ENCODE measurements at regions not wholly inside any gene's neighbourhood (a gene's known extent, or its start where the extent isn't known, plus 50 kb on each side); places are given as distances from the start of the nearest gene placed in this dataset.

DNA sequence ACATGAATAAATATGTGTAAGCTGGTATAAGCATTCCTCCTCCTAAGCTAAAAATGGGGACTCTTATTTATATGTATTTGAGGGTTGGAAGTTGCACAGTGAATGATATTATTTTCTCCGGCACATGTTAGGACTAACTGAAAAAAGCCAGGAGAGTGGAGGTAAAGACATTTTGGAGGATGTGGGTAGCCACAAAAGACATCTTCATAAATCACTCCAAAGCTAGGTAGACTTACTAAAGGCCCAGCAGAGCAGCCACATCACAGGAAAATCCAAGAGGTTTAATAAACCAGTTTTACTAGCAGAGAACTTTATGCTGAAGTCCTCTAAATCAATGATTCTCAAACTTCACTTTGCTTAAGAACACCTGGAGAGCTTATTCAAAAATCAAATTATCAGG is 424.7 kb downstream of the KCTD12 start:
- no peak for DNase-seq
- Histone ChIP-seq H3K4me2 (ENCODE audit: unreplicated experiment) (no peak overlapping the region), H3F3A (ENCODE audit: insufficient read depth) (no peaks in the 10 kb centered on the region), H3K4me3 (no peak overlapping the region), H4K20me1 (ENCODE audit: insufficient read depth) (no peaks in the 10 kb centered on the region), H3K27me3 (replicated peaks; ENCODE audit: insufficient read depth) (peaks cover 23% of the 10 kb centered on the region), H3K9me2 (ENCODE audit: insufficient read depth) (no peaks in the 10 kb centered on the region), H3K79me2 (ENCODE audit: insufficient read depth) (no peaks in the 10 kb centered on the region), H3K9me3 (ENCODE audit: low read depth) (no peaks in the 10 kb centered on the region), H3K4me1 (ENCODE audit: insufficient read depth) (no peaks in the 10 kb centered on the region), H2AFZ (no peak overlapping the region), H3K36me3 (ENCODE audit: low read depth) (no peaks in the 10 kb centered on the region), H3K27ac (no peak overlapping the region), H3K9ac (no peak overlapping the region)
- 68 to 81% methylated on average over 1 of the region's 1 CpG for WGBS, 2 experiments (ENCODE audit: low coverage in 1 of 2, low lambda C conversion rate in 2 of 2, missing lambda C conversion rate in 2 of 2)
- TF ChIP-seq EZH2phosphoT487 (IDR thresholded peaks at IDR 0.05; ENCODE audit: insufficient read depth, low read depth), result no peak
- no peak for TF ChIP-seq EZH2 (IDR thresholded peaks at IDR 0.05; ENCODE audit: insufficient read depth, poor library complexity, severe bottlenecking)
- in situ Hi-C loops (cut with MboI), result no loop called here

DNA sequence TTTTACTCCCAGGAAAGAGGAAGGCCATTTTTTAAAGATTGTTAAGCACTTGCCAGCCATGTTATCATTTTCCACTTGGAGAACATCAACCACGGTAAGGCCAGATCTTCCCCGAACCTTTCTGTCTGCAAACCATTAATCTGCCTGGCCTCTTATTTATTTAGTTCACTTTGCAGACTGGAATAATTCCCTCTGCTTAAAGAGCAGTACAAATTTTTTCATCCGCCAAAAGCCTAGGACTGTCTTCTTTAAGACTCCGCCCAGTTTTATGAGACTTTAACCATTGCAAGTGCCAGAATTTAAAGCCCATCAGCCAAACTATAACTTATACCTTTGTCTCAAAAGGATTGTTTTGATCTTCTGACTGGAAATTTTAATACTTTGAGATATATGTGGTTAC is 426.3 kb downstream of the KCTD12 start:
- no peaks in the 10 kb centered on the region for H3K36me3 ChIP-seq (ENCODE audit: low read depth)
- no peak overlapping the region for H3K4me2 ChIP-seq (ENCODE audit: unreplicated experiment)
- 17 to 22% methylated on average over 4 of the region's 4 CpGs for WGBS, 2 experiments (ENCODE audit: low coverage in 1 of 2, low lambda C conversion rate in 2 of 2, missing lambda C conversion rate in 2 of 2)
- no peaks in the 10 kb centered on the region for H3F3A ChIP-seq (ENCODE audit: insufficient read depth)
- no peaks in the 10 kb centered on the region for H3K9me2 ChIP-seq (ENCODE audit: insufficient read depth)
- TF ChIP-seq EZH2 (IDR thresholded peaks at IDR 0.05; ENCODE audit: insufficient read depth, poor library complexity, severe bottlenecking) (no peak), EZH2phosphoT487 (IDR thresholded peaks at IDR 0.05; ENCODE audit: insufficient read depth, low read depth) (no peak)
- H3K79me2 ChIP-seq (ENCODE audit: insufficient read depth), result no peaks in the 10 kb centered on the region
- no peak overlapping the region for H3K27ac ChIP-seq
- peaks cover 17% of the 10 kb centered on the region for H3K27me3 ChIP-seq (replicated peaks; ENCODE audit: insufficient read depth)
- no peaks in the 10 kb centered on the region for H3K4me1 ChIP-seq (ENCODE audit: insufficient read depth)
- no peaks in the 10 kb centered on the region for H4K20me1 ChIP-seq (ENCODE audit: insufficient read depth)
- H3K9ac ChIP-seq, result no peak overlapping the region
- no peak for DNase-seq
- H3K4me3 ChIP-seq, result no peak overlapping the region
- no peak overlapping the region for H2AFZ ChIP-seq
- no peaks in the 10 kb centered on the region for H3K9me3 ChIP-seq (ENCODE audit: low read depth)
- in situ Hi-C loops (cut with MboI), result no loop called here

DNA sequence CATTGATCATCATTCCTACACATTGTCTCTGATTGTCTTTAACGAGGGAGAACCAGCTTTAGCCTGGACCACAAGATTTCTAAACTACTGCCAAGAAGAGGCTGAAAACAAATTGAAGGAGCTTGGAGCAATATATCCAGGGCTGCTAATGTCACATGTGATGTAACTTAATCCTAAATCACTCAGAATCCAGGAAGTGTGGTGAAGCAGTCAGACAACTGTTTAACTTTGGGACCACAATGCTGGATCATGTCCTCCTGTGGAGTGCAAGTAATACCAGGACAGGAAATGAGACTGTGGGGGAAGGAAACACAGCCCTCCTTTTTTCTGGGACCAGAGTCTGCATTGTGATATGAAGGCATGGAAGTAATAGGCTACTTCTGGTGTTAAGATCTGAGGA is 430.2 kb downstream of the KCTD12 start:
- Histone ChIP-seq H3K79me2 (ENCODE audit: insufficient read depth) (no peaks in the 10 kb centered on the region), H2AFZ (no peak overlapping the region), H3K9me2 (ENCODE audit: insufficient read depth) (no peaks in the 10 kb centered on the region), H3K27me3 (replicated peaks; ENCODE audit: insufficient read depth) (peaks cover 9% of the 10 kb centered on the region; the same call in 1 of the 2 replicates), H4K20me1 (ENCODE audit: insufficient read depth) (no peaks in the 10 kb centered on the region), H3K4me3 (no peak overlapping the region), H3F3A (ENCODE audit: insufficient read depth) (no peaks in the 10 kb centered on the region), H3K36me3 (ENCODE audit: low read depth) (no peaks in the 10 kb centered on the region), H3K9ac (no peak overlapping the region), H3K4me1 (ENCODE audit: insufficient read depth) (no peaks in the 10 kb centered on the region), H3K27ac (no peak overlapping the region), H3K4me2 (ENCODE audit: unreplicated experiment) (no peak overlapping the region), H3K9me3 (ENCODE audit: low read depth) (no peaks in the 10 kb centered on the region)
- no peak for TF ChIP-seq EZH2 (IDR thresholded peaks at IDR 0.05; ENCODE audit: insufficient read depth, poor library complexity, severe bottlenecking)
- no peak for TF ChIP-seq EZH2phosphoT487 (IDR thresholded peaks at IDR 0.05; ENCODE audit: insufficient read depth, low read depth)
- DNase-seq, result no peak
- in situ Hi-C loops (cut with MboI), result no loop called here
- WGBS, 2 experiments (ENCODE audit: low coverage in 1 of 2, low lambda C conversion rate in 2 of 2, missing lambda C conversion rate in 2 of 2), result 0% methylated on average over 1 of the region's 1 CpG

DNA sequence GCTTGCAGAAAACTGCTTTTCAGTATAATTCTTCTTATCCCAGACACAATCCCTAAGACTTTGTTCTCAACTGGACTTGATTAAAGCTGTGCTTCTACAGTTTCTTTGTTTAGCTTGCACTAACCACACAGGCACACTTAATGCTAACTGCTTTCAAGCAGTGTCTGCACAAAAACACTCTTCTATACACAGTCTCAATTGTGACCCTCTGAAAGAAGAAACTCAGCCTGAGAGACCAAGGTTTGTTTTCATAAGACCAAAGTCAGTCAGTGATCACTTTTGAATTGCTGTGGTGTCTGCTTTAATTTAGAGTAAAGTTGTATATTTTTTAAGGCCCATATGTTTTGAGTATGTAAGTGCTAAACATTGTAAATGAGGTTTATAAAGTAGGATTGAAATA is 431.2 kb downstream of the KCTD12 start:
- no peaks in the 10 kb centered on the region for H3K36me3 ChIP-seq (ENCODE audit: low read depth)
- H3K4me2 ChIP-seq (ENCODE audit: unreplicated experiment), result no peak overlapping the region
- TF ChIP-seq EZH2phosphoT487 (IDR thresholded peaks at IDR 0.05; ENCODE audit: insufficient read depth, low read depth) (no peak), EZH2 (IDR thresholded peaks at IDR 0.05; ENCODE audit: insufficient read depth, poor library complexity, severe bottlenecking) (no peak)
- no peak overlapping the region for H3K27ac ChIP-seq
- H3F3A ChIP-seq (ENCODE audit: insufficient read depth), result no peaks in the 10 kb centered on the region
- H3K27me3 ChIP-seq (replicated peaks; ENCODE audit: insufficient read depth), result peaks cover 6% of the 10 kb centered on the region; the same call in 1 of the 2 replicates
- no peak overlapping the region for H3K9ac ChIP-seq
- no peaks in the 10 kb centered on the region for H4K20me1 ChIP-seq (ENCODE audit: insufficient read depth)
- H3K9me2 ChIP-seq (ENCODE audit: insufficient read depth), result no peaks in the 10 kb centered on the region
- H3K9me3 ChIP-seq (ENCODE audit: low read depth), result no peaks in the 10 kb centered on the region
- no peak overlapping the region for H3K4me3 ChIP-seq
- DNase-seq, result no peak
- H2AFZ ChIP-seq, result no peak overlapping the region
- in situ Hi-C loops (cut with MboI), result no loop called here
- no peaks in the 10 kb centered on the region for H3K4me1 ChIP-seq (ENCODE audit: insufficient read depth)
- H3K79me2 ChIP-seq (ENCODE audit: insufficient read depth), result no peaks in the 10 kb centered on the region

DNA sequence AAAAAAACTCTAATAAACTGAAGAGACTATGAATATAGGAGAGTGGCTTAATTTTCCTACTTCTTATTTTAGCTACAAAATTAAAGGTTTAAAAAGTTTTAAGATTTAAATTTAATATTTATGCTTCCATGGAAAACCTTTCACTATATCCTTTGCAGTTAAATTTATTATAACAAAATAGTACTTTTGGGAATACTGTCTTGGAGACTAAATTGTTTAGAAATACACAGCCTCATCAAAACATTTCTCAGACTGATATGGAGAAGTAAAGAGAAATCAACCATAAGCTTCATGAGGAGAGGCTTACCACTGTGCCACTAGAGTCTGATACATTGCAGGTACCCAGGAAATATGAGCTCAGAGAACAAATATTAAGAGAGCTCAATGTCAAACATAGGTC is 436.5 kb downstream of the KCTD12 start:
- no peak overlapping the region for H3K4me2 ChIP-seq (ENCODE audit: unreplicated experiment)
- H3K79me2 ChIP-seq (ENCODE audit: insufficient read depth), result no peaks in the 10 kb centered on the region
- no peak overlapping the region for H2AFZ ChIP-seq
- no peaks in the 10 kb centered on the region for H3K9me2 ChIP-seq (ENCODE audit: insufficient read depth)
- H3F3A ChIP-seq (ENCODE audit: insufficient read depth), result no peaks in the 10 kb centered on the region
- no peaks in the 10 kb centered on the region for H3K36me3 ChIP-seq (ENCODE audit: low read depth)
- H3K27ac ChIP-seq, result no peak overlapping the region
- no peak for DNase-seq
- in situ Hi-C loops (cut with MboI), result no loop called here
- H3K27me3 ChIP-seq (replicated peaks; ENCODE audit: insufficient read depth), result no peaks in the 10 kb centered on the region
- no peaks in the 10 kb centered on the region for H3K9me3 ChIP-seq (ENCODE audit: low read depth)
- no peaks in the 10 kb centered on the region for H4K20me1 ChIP-seq (ENCODE audit: insufficient read depth)
- TF ChIP-seq EZH2phosphoT487 (IDR thresholded peaks at IDR 0.05; ENCODE audit: insufficient read depth, low read depth), result no peak
- no peak for TF ChIP-seq EZH2 (IDR thresholded peaks at IDR 0.05; ENCODE audit: insufficient read depth, poor library complexity, severe bottlenecking)
- no peaks in the 10 kb centered on the region for H3K4me1 ChIP-seq (ENCODE audit: insufficient read depth)
- H3K4me3 ChIP-seq, result no peak overlapping the region
- no peak overlapping the region for H3K9ac ChIP-seq
